Pancreas (tissue), 10 donors: ENCODE measurements at regions not wholly inside any gene's neighbourhood (a gene's known extent, or its start where the extent isn't known, plus 50 kb on each side); places are given as distances from the start of the nearest gene placed in this dataset.

Source experiments
- ATAC-seq, 4 donors: fragments of 200-7000 bp; cut with Tn5 transposase; one replicate each; pipeline versions ENCODE4 v1.8.0 to v1.9.1; 2020; ENCODE audit warnings: mild to moderate bottlenecking in 4 of 4, moderate library complexity in 4 of 4
- DNase-seq, 6 donors: peaks; one replicate each; pipeline ENCODE4 v3.0.0-alpha.2; 2020
- FAIRE-seq: peaks from 2 replicates; lab custom pipeline; 2012; peaks lifted over from hg19 to GRCh38; lab: Jason Lieb, UNC
- H3K27ac ChIP-seq, 4 donors: fragments of 200-600 bp; sonication (generic); 1 replicate in 3 of 4; 2 replicates in 1 of 4; pipeline versions ENCODE4 v1.5.0 to v1.8.0; 2020
- H3K27me3 ChIP-seq, 4 donors: fragments of 200-600 bp; one replicate each; pipeline ENCODE4 v1.8.0; 2021
- H3K36me3 ChIP-seq, 3 donors: fragments of 200-600 bp; sonication (generic) in 1 of 3; one replicate each; pipeline versions ENCODE4 v1.5.0 to v1.8.0; 2020 to 2021
- H3K4me1 ChIP-seq, 3 donors: fragments of 200-600 bp; one replicate each; pipeline ENCODE4 v1.8.0; 2021
- H3K4me3 ChIP-seq, 4 donors: fragments of 200-600 bp; sonication (generic) in 2 of 4; one replicate each; pipeline versions ENCODE4 v1.5.0 to v1.8.0; 2020 to 2021
- H3K9me3 ChIP-seq, 4 donors: fragments of 200-600 bp; one replicate each; pipeline ENCODE4 v1.8.0; 2021
- WGBS, 2 donors: extraction: QIAGEN DNeasy Blood & Tissue Kit; methylation state at CpG; one replicate each; pipeline ENCODE4 v1.1.7; 2013; 5-methylcytosine and 5-hydroxymethylcytosine counted together
- intact Hi-C, 3 donors: fragments of 100-400 bp; cut with DNase I; formaldehyde crosslinking; loops; one replicate each; pipeline versions ENCODE4 v1.11.1 to v1.14.2; 2022
- TF ChIP-seq, protein P1 (sequence below), 4 donors: fragments of 200-600 bp; sonication (generic) in 3 of 4; IDR thresholded peaks; one replicate each; pipeline versions ENCODE4 v1.5.0 to v1.8.0; 2021; ENCODE audit warnings: antibody characterized with exemption in 4 of 4
- donor health status: healthy with polysubstance abuse.
- donor health status: DM: no; HTN: no; CAD: no; lungs with moderate emphysema.
- donor health status: DM: no; HTN: no; CAD: no.
- donor health status: control.
- donor health status: control.
- donor health status: Bipolar disorder and iron deficiency.
- donor health status: DM: yes; HTN: yes; CAD: no.
- donor health status: DM: no; HTN: no; CAD: no.
- donor health status: DM: no; HTN: no; CAD: no.
- donor health status: DM: yes; HTN: yes; CAD: no.

DNA sequence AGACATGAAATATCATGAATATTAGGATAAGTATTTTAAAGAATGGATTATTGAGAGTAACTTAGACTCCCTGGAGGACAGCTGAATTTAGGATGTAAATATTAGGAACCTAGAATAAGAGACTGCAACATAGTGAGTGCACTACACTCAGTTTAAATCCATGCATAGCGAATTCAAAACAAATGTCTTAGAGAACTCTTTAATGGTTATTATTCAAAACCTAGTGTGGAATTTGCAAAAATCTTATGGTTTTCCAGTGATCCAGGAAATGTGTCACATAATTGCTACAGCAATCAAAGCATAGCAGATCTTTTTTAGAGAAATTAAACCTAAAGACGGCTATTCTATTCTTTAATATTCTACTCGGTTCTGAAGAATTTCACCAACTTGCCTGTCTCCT is 239.0 kb downstream of the TMX3 start:
- Histone ChIP-seq H3K4me3 (no peak overlapping the region), H3K9me3 (no peaks in the 10 kb centered on the region), H3K36me3 (no peaks in the 10 kb centered on the region), H3K27ac (no peak overlapping the region), H3K27me3 (no peaks in the 10 kb centered on the region), H3K4me1 (no peaks in the 10 kb centered on the region)
- intact Hi-C loops: no loop called here
- WGBS, 2 donors: 73 to 80% methylated on average over 3 of the region's 3 CpGs
- FAIRE-seq: no peak
- ATAC-seq: no peak
- DNase-seq: no peak
- TF ChIP-seq, protein P1, sequence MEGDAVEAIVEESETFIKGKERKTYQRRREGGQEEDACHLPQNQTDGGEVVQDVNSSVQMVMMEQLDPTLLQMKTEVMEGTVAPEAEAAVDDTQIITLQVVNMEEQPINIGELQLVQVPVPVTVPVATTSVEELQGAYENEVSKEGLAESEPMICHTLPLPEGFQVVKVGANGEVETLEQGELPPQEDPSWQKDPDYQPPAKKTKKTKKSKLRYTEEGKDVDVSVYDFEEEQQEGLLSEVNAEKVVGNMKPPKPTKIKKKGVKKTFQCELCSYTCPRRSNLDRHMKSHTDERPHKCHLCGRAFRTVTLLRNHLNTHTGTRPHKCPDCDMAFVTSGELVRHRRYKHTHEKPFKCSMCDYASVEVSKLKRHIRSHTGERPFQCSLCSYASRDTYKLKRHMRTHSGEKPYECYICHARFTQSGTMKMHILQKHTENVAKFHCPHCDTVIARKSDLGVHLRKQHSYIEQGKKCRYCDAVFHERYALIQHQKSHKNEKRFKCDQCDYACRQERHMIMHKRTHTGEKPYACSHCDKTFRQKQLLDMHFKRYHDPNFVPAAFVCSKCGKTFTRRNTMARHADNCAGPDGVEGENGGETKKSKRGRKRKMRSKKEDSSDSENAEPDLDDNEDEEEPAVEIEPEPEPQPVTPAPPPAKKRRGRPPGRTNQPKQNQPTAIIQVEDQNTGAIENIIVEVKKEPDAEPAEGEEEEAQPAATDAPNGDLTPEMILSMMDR (IDR thresholded peaks at IDR 0.05): no peak

DNA sequence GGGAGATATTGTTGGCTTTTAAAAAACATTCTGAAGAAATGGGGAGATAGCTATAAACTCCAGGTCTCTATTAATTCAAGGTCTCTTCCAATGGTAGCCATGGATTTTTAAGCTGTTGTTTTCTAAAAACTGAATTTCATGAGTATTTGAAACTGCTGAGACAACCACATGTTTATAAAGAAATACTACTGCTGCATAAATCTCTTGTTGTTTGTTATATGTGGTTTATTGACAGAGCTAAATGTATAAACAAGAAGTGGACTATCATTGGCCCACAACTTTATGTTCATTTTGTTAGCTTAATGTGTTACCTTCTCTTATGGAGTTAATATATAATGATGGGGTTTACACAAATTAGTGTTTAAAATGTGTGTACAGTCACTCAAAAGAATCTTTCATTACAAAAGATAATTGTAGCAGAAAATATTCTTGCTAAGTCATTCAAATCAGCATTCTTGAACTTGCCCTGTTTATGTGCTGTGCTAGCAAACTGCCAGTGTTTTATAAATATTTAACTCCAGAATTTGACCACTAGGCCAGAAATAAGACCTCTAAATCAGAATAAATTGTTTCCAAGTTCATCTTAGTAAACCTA is 242.1 kb downstream of the TMX3 start:
- DNase-seq: no peak
- Histone ChIP-seq H3K27me3 (no peaks in the 10 kb centered on the region), H3K4me3 (no peak overlapping the region), H3K4me1 (no peaks in the 10 kb centered on the region), H3K9me3 (no peaks in the 10 kb centered on the region), H3K36me3 (no peaks in the 10 kb centered on the region), H3K27ac (no peak overlapping the region)
- TF ChIP-seq, protein P1 (IDR thresholded peaks at IDR 0.05): no peak
- FAIRE-seq: no peak
- ATAC-seq: no peak
- intact Hi-C loops: no loop called here

DNA sequence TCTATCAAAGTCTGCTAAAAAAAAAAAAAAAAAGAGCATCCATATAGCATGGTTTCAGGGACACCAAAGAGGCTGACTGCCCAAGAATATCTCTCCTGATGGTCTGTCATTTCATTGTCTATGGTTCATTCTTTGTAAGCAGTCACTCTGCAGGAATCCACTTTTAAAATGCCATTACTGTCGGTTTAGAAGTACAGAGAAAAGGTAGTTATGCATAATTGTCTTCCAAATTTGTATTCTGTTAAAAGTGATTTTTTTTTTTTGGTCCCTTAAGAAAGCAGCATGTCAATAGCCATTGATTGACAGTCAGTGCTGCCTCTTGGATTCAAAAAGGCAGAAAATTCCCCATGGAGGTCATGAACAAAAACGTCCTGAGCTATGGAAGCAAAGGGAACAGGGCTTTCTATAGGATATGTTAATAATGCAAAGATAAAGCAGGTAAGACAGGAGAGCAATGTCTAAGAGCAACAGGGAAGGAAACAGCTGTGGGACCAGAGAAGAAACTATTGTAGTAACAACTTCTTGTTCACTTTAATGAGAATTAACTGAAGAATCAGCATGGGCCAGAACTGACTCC is 245.8 kb downstream of the TMX3 start:
- DNase-seq: no peak
- intact Hi-C loops: no loop called here
- H3K27me3 ChIP-seq: no peaks in the 10 kb centered on the region
- H3K4me3 ChIP-seq: no peak overlapping the region
- H3K36me3 ChIP-seq: no peaks in the 10 kb centered on the region
- no peak for FAIRE-seq
- TF ChIP-seq, protein P1 (IDR thresholded peaks at IDR 0.05): no peak
- ATAC-seq: no peak
- WGBS, 2 donors: 30 to 36% methylated on average over 2 of the region's 2 CpGs
- H3K27ac ChIP-seq: no peak overlapping the region
- no peaks in the 10 kb centered on the region for H3K9me3 ChIP-seq
- H3K4me1 ChIP-seq: no peaks in the 10 kb centered on the region

DNA sequence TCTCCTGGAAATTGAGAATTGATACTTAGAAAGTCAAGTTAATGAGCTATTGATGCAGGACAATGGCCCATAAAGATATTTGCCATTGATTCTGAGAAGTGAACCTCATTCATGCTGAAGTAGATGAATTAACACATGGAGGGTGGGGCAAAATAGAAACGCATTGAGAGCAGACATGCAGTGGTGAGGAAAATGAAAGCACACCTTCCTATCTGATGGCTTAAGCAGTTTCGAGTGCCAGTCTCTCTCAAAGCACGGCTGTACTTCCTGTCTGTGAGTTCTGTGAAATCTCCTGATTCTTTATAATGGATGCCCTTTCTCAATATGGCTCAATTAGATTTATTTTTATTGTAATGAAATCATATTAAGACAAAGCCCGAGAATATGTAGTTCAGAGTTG is 247.0 kb downstream of the TMX3 start:
- 51 to 52% methylated on average over 4 of the region's 4 CpGs for WGBS, 2 donors
- TF ChIP-seq, protein P1 (IDR thresholded peaks at IDR 0.05): no peak
- Histone ChIP-seq H3K36me3 (no peaks in the 10 kb centered on the region), H3K4me3 (no peak overlapping the region), H3K27me3 (no peaks in the 10 kb centered on the region), H3K4me1 (no peaks in the 10 kb centered on the region), H3K9me3 (no peaks in the 10 kb centered on the region), H3K27ac (no peak overlapping the region)
- DNase-seq (no peak), ATAC-seq (no peak), FAIRE-seq (no peak)
- intact Hi-C loops: no loop called here

DNA sequence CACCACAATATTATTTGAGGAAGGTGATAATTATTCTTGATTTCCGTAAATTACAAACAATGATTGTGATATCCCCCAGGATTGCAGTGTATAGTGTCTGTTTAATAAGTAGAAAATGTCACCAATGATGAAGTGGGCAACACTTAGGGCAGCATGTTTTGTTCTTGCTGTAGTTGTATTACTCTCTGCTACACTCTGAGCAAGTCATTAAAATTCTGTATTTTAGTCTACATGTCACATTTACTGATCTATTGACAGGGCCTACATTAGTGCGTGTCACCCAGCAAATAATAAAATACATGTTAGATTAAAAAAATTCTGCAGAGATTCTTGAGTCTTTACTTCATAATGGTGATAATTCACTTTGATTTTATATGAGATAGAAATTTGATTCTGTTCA is 247.6 kb downstream of the TMX3 start:
- no peaks in the 10 kb centered on the region for H3K27me3 ChIP-seq
- H3K9me3 ChIP-seq: no peaks in the 10 kb centered on the region
- intact Hi-C loops: no loop called here
- DNase-seq (no peak), FAIRE-seq (no peak), ATAC-seq (no peak)
- no peak overlapping the region for H3K4me3 ChIP-seq
- H3K4me1 ChIP-seq: no peaks in the 10 kb centered on the region
- TF ChIP-seq, protein P1 (IDR thresholded peaks at IDR 0.05): no peak
- no peak overlapping the region for H3K27ac ChIP-seq
- WGBS, 2 donors: 88 to 89% methylated on average over 2 of the region's 2 CpGs
- H3K36me3 ChIP-seq: no peaks in the 10 kb centered on the region
